OCI-LY3 (cell line): ENCODE measurements at regions not wholly inside any gene's neighbourhood (a gene's known extent, or its start where the extent isn't known, plus 50 kb on each side); places are given as distances from the start of the nearest gene placed in this dataset.

ENCODE experiments used
- CTCF ChIP-seq: fragments of 200-600, 300-600 bp; sonication (generic); IDR thresholded peaks from 2 replicates; pipeline ENCODE4 v1.5.1; 2014; ENCODE audit warnings: antibody characterized with exemption, low read length, low read depth
- EZH2phosphoT487 ChIP-seq: fragments of 200-600 bp; shearing (Covaris generic); IDR thresholded peaks from 2 replicates; pipeline ENCODE4 v1.6.1; 2018; ENCODE audit warnings: antibody characterized with exemption, mixed run types, low read depth

- TF ChIP-seq CTCF (no peak), EZH2phosphoT487 (no peak)
Observed at GRCh38 chr3:17909714-17910113, 167.3 kb upstream of the TBC1D5 start.
